Neutrophil (primary cell): ENCODE measurements at regions not wholly inside any gene's neighbourhood (a gene's known extent, or its start where the extent isn't known, plus 50 kb on each side); places are given as distances from the start of the nearest gene placed in this dataset.

Source experiments
- H3K27ac ChIP-seq: fragments of 200-600 bp; sonication (generic); 2 replicates; pipeline ENCODE4 v1.5.1; 2016; ENCODE audit warnings: mild to moderate bottlenecking, moderate library complexity
- H3K27me3 ChIP-seq: fragments of 200-600 bp; sonication (generic); 2 replicates; pipeline ENCODE4 v1.6.0; 2016; ENCODE audit warnings: mild to moderate bottlenecking
- H3K36me3 ChIP-seq: fragments of 200-600 bp; sonication (generic); 2 replicates; pipeline ENCODE4 v1.5.1; 2017
- H3K4me1 ChIP-seq, 2 experiments: fragments of 200-600 bp in 1 of 2; sonication (generic) in 1 of 2; 1 replicate in 1 of 2; 2 replicates in 1 of 2; pipeline versions ENCODE4 v1.5.1 to v1.6.1; 2013 to 2016; ENCODE audit warnings: low read depth in 1 of 2, low read length in 1 of 2, mild to moderate bottlenecking in 1 of 2, moderate library complexity in 1 of 2; ENCODE audit not compliant: control insufficient read depth in 1 of 2, insufficient read depth in 1 of 2
- H3K4me3 ChIP-seq, 2 experiments: fragments of 200-600 bp in 1 of 2; sonication (generic) in 1 of 2; 1 replicate in 1 of 2; 2 replicates in 1 of 2; pipeline ENCODE4 v1.5.1; 2013 to 2016; ENCODE audit warnings: low read depth in 1 of 2, low read length in 1 of 2, mild to moderate bottlenecking in 1 of 2, moderate library complexity in 1 of 2
- H3K9me3 ChIP-seq: fragments of 200-600 bp; sonication (generic); 2 replicates; pipeline ENCODE4 v1.5.1; 2016
- CTCF ChIP-seq: fragments of 200-600 bp; sonication (generic); IDR thresholded peaks from 2 replicates; pipeline ENCODE4 v1.5.1; 2016; ENCODE audit warnings: antibody characterized with exemption

DNA sequence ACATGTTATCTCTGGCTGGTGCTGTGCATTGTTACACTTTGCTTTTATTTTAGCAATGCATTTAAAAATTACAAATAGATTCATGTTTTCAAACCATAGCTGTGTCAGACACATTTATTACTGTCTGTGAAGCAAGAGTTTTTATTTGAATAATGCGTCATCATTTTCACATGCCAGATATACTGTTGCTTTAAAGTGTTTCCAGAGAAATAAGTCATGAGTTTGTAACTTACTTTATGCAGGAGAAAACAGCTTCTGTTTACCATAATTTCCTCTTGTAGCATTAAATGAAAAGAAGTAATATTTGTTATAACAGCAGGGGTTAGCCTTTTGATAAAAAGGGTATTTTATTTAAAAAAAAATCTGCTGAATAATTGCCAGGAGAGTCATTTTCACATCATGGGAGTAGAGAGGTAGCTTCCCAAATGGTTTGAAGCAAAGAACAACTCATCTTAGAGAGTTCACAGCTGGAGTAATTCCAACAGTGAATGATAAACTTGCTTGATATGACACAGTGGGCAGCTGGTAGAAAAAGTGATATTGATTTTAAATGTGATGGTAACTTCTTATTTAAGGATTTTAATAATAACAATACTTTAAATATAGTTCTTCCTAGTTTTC, 1274.5 kb upstream of the CRIM1 start:
- no peaks in the 10 kb centered on the region for H3K27me3 ChIP-seq
- no peak for TF ChIP-seq CTCF
- no peaks in the 10 kb centered on the region for H3K4me1 ChIP-seq
- H3K36me3 ChIP-seq, result no peaks in the 10 kb centered on the region
- H3K9me3 ChIP-seq, result no peaks in the 10 kb centered on the region
- no peak overlapping the region for H3K27ac ChIP-seq
- no peak overlapping the region for H3K4me3 ChIP-seq

DNA sequence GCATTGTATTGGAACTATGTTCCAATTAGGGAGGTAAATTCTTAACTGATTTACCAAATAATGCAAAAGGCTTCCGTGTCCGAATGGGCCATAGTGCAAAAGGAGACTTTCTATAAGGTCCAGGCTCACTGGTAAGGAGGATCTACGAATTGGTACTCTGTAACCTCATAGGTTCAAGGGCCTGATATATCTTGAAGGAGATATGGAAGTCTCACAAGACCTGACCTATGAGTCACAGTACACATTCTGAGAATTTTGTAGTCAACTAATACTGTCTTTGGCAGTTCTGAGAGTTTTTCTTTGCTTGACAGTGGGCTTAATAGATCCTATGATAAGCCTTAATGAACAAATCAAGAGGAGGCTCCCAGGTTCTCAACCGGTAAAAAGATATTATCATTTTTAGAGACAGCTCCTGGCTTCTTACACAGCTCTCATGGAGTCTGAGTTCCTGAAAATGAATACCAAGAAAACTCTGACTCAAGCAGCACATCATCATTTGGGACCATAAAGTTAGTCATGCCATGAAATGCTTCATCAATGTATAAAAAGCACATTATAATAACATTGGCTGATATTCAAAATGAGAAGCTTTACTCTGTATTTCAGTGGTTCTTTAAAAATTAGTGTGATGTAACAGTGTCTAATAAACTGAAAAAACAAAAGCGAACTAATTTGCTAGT, 1275.2 kb upstream of the CRIM1 start:
- no peaks in the 10 kb centered on the region for H3K9me3 ChIP-seq
- H3K36me3 ChIP-seq, result no peaks in the 10 kb centered on the region
- H3K27ac ChIP-seq, result no peak overlapping the region

DNA sequence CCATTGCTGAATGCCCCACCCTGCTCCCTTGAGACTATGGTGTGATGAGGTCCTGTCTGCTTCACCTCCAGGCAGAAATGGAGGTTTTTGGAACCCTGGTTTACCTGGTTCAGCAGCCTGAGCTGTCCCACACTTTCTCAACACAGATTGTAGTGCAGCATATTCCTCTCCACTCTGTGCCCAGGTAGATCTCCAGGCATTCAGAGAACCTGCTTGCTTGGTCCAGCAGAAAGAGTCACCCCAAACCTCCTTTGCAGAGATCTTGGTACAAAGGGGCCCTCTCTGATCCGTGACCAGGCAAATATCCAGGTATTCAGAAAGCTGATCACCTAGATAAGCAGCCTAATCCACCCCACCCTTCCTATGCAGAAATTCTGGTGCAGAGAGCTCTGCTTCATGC, 1288.2 kb upstream of the CRIM1 start:
- TF ChIP-seq CTCF, result no peak
- Histone ChIP-seq H3K9me3 (no peaks in the 10 kb centered on the region), H3K36me3 (no peaks in the 10 kb centered on the region), H3K27ac (no peak overlapping the region), H3K4me1 (no peaks in the 10 kb centered on the region), H3K4me3 (no peak overlapping the region), H3K27me3 (no peaks in the 10 kb centered on the region)

More for the DNA sequence above, 1275.2 kb upstream of the CRIM1 start:
- Histone ChIP-seq H3K4me3 (no peak overlapping the region), H3K27me3 (no peaks in the 10 kb centered on the region), H3K4me1 (no peaks in the 10 kb centered on the region)
- no peak for TF ChIP-seq CTCF

DNA sequence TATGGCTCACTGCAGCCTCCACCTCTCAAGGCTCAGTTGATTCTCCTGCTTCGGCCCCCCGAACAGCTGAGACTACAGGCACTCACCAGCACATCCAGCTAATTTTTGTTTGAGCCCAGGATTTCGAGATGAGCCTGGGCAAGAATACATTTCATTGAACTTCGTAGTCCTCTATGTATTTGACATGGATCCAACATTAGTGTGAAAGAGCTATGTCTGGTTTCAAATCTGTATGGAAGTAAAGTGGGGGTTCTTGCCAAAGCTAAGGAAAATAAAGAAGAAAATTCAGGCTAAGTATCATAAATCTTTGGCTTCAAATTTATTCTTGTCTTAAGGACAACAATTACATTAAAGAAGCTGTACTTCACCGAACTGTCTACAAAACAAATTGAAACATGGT, 1291.7 kb upstream of the CRIM1 start:
- TF ChIP-seq CTCF, result no peak
- H3K27me3 ChIP-seq, result no peaks in the 10 kb centered on the region
- H3K27ac ChIP-seq, result no peak overlapping the region

DNA sequence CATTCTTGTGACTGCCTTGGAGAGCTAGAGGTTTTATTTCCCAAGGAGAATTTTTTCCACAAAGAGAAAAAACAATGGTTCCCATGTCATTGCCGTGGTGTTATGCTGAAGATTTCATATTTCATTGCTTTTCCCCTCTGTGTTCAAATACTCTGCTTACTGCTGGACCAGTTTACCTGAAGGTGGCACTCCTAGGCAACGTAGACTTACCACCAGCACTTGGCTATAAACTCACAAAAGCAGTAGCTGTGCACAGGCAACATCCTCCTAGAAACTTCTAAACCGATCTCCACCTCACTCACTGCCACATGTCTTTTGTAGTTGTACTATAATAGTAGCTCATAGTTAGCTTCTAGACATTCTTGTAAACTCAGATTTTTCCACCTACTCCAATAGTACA, 1319.7 kb upstream of the CRIM1 start:
- H3K9me3 ChIP-seq, result no peaks in the 10 kb centered on the region
- no peak for TF ChIP-seq CTCF
- no peaks in the 10 kb centered on the region for H3K36me3 ChIP-seq
- no peak overlapping the region for H3K4me3 ChIP-seq
- no peaks in the 10 kb centered on the region for H3K27me3 ChIP-seq
- no peaks in the 10 kb centered on the region for H3K4me1 ChIP-seq
- no peak overlapping the region for H3K27ac ChIP-seq

More for the DNA sequence above, 1291.7 kb upstream of the CRIM1 start:
- no peaks in the 10 kb centered on the region for H3K36me3 ChIP-seq
- H3K4me3 ChIP-seq, result no peak overlapping the region
- H3K4me1 ChIP-seq, result no peaks in the 10 kb centered on the region
- H3K9me3 ChIP-seq, result no peaks in the 10 kb centered on the region
